Body of pancreas (tissue), 4 donors: ENCODE measurements at regions not wholly inside any gene's neighbourhood (a gene's known extent, or its start where the extent isn't known, plus 50 kb on each side); places are given as distances from the start of the nearest gene placed in this dataset.

Source experiments
- ATAC-seq: fragments of 150-250 bp; one replicate; pipeline ENCODE4 v1.9.1; 2016
- DNase-seq, 4 donors: peaks; one replicate each; pipeline ENCODE4 v3.0.0-alpha.2; 2019
- H3K27ac ChIP-seq, 4 donors: fragments of 200-600 bp; sonication (generic); 1 replicate in 3 of 4; 2 replicates in 1 of 4; pipeline versions ENCODE4 v1.5.1 to v1.6.1; 2016 to 2019; ENCODE audit warnings: mild to moderate bottlenecking in 1 of 4, mixed read lengths in 1 of 4, moderate library complexity in 1 of 4
- H3K27me3 ChIP-seq, 2 donors: fragments of 200-600 bp; sonication (generic); one replicate each; pipeline ENCODE4 v1.6.0; 2016; ENCODE audit warnings: mild to moderate bottlenecking in 1 of 2
- H3K36me3 ChIP-seq, 2 donors: fragments of 200-600 bp; sonication (generic); replicated peaks in 1 of 2; 2 replicates each; pipeline ENCODE4 v1.5.1; 2016; ENCODE audit warnings: low read depth in 2 of 2; ENCODE audit not compliant: insufficient read depth in 1 of 2
- H3K4me1 ChIP-seq: fragments of 200-600 bp; sonication (generic); one replicate; pipeline ENCODE4 v1.6.0; 2016
- H3K4me3 ChIP-seq, 2 donors: fragments of 200-600 bp; sonication (generic); 1 replicate in 1 of 2; 2 replicates in 1 of 2; pipeline ENCODE4 v1.5.1; 2016 to 2019
- H3K9me3 ChIP-seq, 3 donors: fragments of 200-600 bp; sonication (generic); 1 replicate in 2 of 3; 2 replicates in 1 of 3; pipeline ENCODE4 v1.5.1; 2016
- POLR2A ChIP-seq, 3 donors: fragments of 450-650 bp; IDR thresholded peaks; one replicate each; pipeline ENCODE4 v1.6.1; 2016; ENCODE audit warnings: antibody characterized with exemption in 3 of 3, mild to moderate bottlenecking in 2 of 3
- WGBS, 2 donors: methylation state at CpG; one replicate each; pipeline ENCODE4 v1.1.5; 2017; 5-methylcytosine and 5-hydroxymethylcytosine counted together
- intact Hi-C: fragments of 100-400 bp; cut with DNase I; formaldehyde crosslinking; loops from one replicate; pipeline ENCODE4 v1.15.1; 2023
- TF ChIP-seq, protein P1 (sequence below), 7 experiments: fragments of 450-650 bp in 4 of 7; fragments of 200-600 bp in 3 of 7; sonication (generic) in 3 of 7; IDR thresholded peaks; one replicate each; pipeline ENCODE4 v1.5.1; 2016 to 2019; ENCODE audit warnings: antibody characterized with exemption in 7 of 7

DNA sequence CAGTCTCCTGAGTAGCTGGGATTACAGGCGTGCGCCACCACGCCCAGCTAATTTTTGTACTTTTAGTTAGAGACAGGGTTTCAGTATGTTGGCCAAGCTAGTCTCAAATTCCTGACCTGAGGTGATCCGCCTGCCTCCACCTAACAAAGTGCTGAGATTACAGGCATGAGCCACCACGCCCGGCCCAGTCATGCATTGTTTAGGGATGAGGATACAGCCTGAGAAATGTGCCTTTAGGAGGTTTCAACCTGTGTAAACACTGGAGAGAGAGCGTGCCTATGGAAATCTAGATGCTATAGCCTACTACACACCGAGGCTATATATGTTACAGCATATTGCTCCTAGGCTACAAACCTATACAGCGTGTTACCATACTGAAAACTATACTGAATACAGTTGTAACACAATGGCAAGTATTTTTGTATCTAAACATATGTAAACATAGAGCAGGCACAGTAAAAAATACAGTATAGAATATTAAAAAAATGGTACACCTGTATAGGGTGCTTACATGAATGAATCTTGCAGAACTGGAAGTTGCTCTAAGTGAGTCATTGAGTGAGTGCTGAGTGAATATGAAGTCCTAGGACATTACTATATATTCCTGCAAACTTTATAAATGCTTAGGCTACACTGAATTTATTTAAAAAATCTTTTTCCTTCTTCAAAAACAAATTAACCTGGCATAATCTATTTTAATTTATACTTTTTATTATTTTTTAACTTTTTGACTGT is 588.2 kb upstream of the ADGRL3 start:
- H3K27me3 ChIP-seq = no peaks in the 10 kb centered on the region
- no peaks in the 10 kb centered on the region for H3K4me1 ChIP-seq
- TF ChIP-seq POLR2A (IDR thresholded peaks at IDR 0.05) = no peak
- TF ChIP-seq, protein P1, sequence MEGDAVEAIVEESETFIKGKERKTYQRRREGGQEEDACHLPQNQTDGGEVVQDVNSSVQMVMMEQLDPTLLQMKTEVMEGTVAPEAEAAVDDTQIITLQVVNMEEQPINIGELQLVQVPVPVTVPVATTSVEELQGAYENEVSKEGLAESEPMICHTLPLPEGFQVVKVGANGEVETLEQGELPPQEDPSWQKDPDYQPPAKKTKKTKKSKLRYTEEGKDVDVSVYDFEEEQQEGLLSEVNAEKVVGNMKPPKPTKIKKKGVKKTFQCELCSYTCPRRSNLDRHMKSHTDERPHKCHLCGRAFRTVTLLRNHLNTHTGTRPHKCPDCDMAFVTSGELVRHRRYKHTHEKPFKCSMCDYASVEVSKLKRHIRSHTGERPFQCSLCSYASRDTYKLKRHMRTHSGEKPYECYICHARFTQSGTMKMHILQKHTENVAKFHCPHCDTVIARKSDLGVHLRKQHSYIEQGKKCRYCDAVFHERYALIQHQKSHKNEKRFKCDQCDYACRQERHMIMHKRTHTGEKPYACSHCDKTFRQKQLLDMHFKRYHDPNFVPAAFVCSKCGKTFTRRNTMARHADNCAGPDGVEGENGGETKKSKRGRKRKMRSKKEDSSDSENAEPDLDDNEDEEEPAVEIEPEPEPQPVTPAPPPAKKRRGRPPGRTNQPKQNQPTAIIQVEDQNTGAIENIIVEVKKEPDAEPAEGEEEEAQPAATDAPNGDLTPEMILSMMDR (IDR thresholded peaks at IDR 0.05) = no peak
- no peaks in the 10 kb centered on the region for H3K36me3 ChIP-seq
- DNase-seq = no peak
- H3K27ac ChIP-seq = no peak overlapping the region
- intact Hi-C loops = no loop called here
- no peak for ATAC-seq
- 51 to 55% methylated on average over 9 of the region's 9 CpGs for WGBS, 2 donors
- H3K9me3 ChIP-seq = no peaks in the 10 kb centered on the region
- H3K4me3 ChIP-seq = no peak overlapping the region

DNA sequence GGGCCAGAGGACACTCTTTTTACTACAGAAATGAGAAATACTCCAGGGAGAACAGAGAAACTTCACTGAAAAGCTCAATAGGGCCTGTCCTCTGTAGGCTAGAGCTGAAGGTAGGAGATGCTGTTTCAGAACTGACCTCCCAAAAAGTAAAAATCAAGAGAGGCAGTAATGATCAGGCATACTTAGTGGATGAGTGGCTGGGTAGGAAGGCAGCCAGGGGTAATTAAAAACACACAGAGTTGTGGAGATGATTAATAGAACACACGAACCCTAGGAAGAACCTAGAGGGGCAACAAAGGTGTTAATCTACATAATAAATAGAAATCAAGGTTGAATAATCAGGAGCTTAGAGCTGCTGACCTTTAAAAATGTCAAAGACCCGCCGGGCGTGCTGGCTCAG is 582.4 kb upstream of the ADGRL3 start:
- ATAC-seq (no peak), DNase-seq (no peak)
- Histone ChIP-seq H3K27ac (no peak overlapping the region), H3K4me3 (no peak overlapping the region), H3K9me3 (no peaks in the 10 kb centered on the region), H3K36me3 (no peaks in the 10 kb centered on the region), H3K4me1 (no peaks in the 10 kb centered on the region), H3K27me3 (no peaks in the 10 kb centered on the region)
- WGBS, 2 donors = 59 to 78% methylated on average over 4 of the region's 4 CpGs
- intact Hi-C loops = no loop called here
- TF ChIP-seq POLR2A (IDR thresholded peaks at IDR 0.05) = no peak
- TF ChIP-seq, protein P1 (IDR thresholded peaks at IDR 0.05) = no peak

DNA sequence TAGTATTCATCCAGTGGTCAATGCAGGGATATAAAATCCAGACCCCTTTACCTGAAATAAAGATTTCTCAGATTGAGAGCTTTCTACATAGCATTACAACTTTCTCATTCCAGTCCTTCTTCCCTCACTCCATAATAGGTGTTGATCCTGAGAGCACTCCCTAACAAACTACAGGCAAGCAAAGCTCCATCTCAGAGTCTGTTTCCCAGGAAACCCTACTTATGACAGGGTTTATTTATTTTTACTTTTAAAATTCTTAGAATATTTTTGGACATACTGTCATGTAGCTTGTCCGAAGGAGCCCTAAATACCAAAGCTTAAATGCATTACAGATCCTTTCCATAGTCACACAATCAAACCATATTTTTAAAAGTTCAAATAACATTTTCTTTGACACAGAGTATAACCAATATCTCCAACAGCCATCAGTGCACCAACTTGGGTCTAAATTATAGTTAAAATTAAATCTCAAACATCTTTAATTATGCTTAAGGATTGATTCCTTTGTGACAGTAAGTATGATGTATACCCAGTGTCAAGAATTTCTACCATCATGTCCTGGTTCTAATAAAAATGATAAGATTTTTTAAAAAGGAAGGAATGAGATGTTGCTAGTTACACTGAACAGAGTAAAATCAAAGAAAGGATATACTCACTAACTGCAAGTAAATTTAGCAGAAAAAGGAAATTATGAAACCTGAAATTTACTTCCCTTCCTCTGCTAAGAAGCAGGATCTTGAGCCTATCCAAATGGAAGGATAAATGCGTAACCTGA is 580.4 kb upstream of the ADGRL3 start:
- no peaks in the 10 kb centered on the region for H3K36me3 ChIP-seq
- H3K27ac ChIP-seq = no peak overlapping the region
- H3K9me3 ChIP-seq = no peaks in the 10 kb centered on the region
- no peak for DNase-seq
- H3K4me3 ChIP-seq = no peak overlapping the region
- 56 to 73% methylated on average over 2 of the region's 2 CpGs for WGBS, 2 donors
- H3K27me3 ChIP-seq = no peaks in the 10 kb centered on the region
- no peaks in the 10 kb centered on the region for H3K4me1 ChIP-seq
- intact Hi-C loops = no loop called here
- ATAC-seq = no peak
- no peak for TF ChIP-seq POLR2A (IDR thresholded peaks at IDR 0.05)
- TF ChIP-seq, protein P1 (IDR thresholded peaks at IDR 0.05) = no peak

DNA sequence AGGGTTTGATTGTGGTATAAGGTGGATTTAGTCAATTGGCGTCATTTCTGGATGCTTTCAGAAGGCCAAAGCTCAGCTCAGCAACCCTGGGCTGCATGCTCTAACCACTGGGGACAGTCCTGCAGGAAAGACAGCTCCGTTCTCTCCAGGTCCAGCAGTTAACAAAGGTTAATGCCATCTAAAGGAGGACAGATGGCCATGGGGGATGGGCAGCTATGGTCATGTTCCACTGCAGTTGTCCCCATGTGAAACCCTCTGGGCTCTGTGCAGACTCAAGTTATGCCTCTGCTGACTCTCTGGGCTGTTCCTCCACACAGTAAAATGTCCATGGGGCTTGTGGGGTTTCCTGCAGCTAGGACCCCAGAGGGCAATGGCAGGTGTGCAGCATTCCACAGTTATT is 562.1 kb upstream of the ADGRL3 start:
- TF ChIP-seq, protein P1 (IDR thresholded peaks at IDR 0.05) = no peak
- no peak for TF ChIP-seq POLR2A (IDR thresholded peaks at IDR 0.05)
- intact Hi-C loops = no loop called here
- Histone ChIP-seq H3K27ac (no peak overlapping the region), H3K9me3 (peaks cover 0 to 5% (median 0%) of the 10 kb centered on the region in 3 donors), H3K36me3 (no peaks in the 10 kb centered on the region), H3K27me3 (no peaks in the 10 kb centered on the region), H3K4me3 (no peak overlapping the region), H3K4me1 (no peaks in the 10 kb centered on the region)
- no peak for DNase-seq
- ATAC-seq = no peak
- WGBS, 2 donors = 57 to 66% methylated on average over 2 of the region's 2 CpGs
